ENCODE measurements at regions not wholly inside any gene's neighbourhood (a gene's known extent, or its start where the extent isn't known, plus 50 kb on each side); places are given as distances from the start of the nearest gene placed in this dataset.

- ATAC-seq = peak; percentile 47
- TF ChIP-seq CREB5 (CRISPR knock-in tag; IDR thresholded peaks at IDR 0.05; ENCODE audit: low read depth) = no peak
- peak; percentile 75 for TF ChIP-seq ISL1 (CRISPR knock-in tag; IDR thresholded peaks at IDR 0.05)
- TF ChIP-seq TOX (CRISPR knock-in tag; IDR thresholded peaks at IDR 0.05; ENCODE audit: borderline replicate concordance) = peak; percentile 88
- peak; percentile 44; the same call in 1 of the 2 replicates for TF ChIP-seq TCF4 (CRISPR knock-in tag; IDR thresholded peaks at IDR 0.05; ENCODE audit: borderline replicate concordance)
- TF ChIP-seq RARB (CRISPR knock-in tag; IDR thresholded peaks at IDR 0.05) = peak; percentile 68; the same call in 1 of the 2 replicates
Measured at GRCh38 chr4:174141876-174142275, 141.6 kb downstream of the FBXO8 start.

GRCh38 chr4:174138616-174139015 lies 144.9 kb downstream of the FBXO8 start:
- TF ChIP-seq ISL1 (CRISPR knock-in tag; IDR thresholded peaks at IDR 0.05) (peak; percentile 72), CSDC2 (CRISPR knock-in tag; IDR thresholded peaks at IDR 0.05) (no peak)
- no peak for ATAC-seq

- ATAC-seq = no peak
- TF ChIP-seq ZFP3 (CRISPR knock-in tag; IDR thresholded peaks at IDR 0.05) (0 out of 2 replicates have a peak, but pooled peaks have one; percentile 33), TCF4 (CRISPR knock-in tag; IDR thresholded peaks at IDR 0.05; ENCODE audit: borderline replicate concordance) (no peak)
Measured at GRCh38 chr4:174137698-174138097, 145.8 kb downstream of the FBXO8 start.

GRCh38 chr4:174135936-174136406 lies 147.5 kb downstream of the FBXO8 start:
- peak; percentile 95 for ATAC-seq
- TF ChIP-seq OSR1 (CRISPR knock-in tag; IDR thresholded peaks at IDR 0.05) (no peak), TSHZ2 (CRISPR knock-in tag; IDR thresholded peaks at IDR 0.05) (peak; percentile 90; the same call in 1 of the 2 replicates), ZFP3 (CRISPR knock-in tag; IDR thresholded peaks at IDR 0.05) (no peak), TCF4 (CRISPR knock-in tag; IDR thresholded peaks at IDR 0.05; ENCODE audit: borderline replicate concordance) (peak; percentile 95), ARNTL (CRISPR knock-in tag; IDR thresholded peaks at IDR 0.05; ENCODE audit: borderline replicate concordance, low read depth) (no peak), ZFP30 (CRISPR knock-in tag; IDR thresholded peaks at IDR 0.05) (no peak), ISL1 (CRISPR knock-in tag; IDR thresholded peaks at IDR 0.05) (peak; percentile 92), CSDC2 (CRISPR knock-in tag; IDR thresholded peaks at IDR 0.05) (no peak), ZNF70 (CRISPR knock-in tag; IDR thresholded peaks at IDR 0.05) (no peak), SNAI2 (CRISPR knock-in tag; IDR thresholded peaks at IDR 0.05) (no peak), POU6F1 (CRISPR knock-in tag; IDR thresholded peaks at IDR 0.05; ENCODE audit: borderline replicate concordance, low read depth) (no peak), ZNF565 (CRISPR knock-in tag; conservative IDR thresholded peaks at IDR 0.05; ENCODE audit: low read depth) (no peak), ZNF8 (CRISPR knock-in tag; IDR thresholded peaks at IDR 0.05) (peak; percentile 37; the same call in 1 of the 2 replicates), ZC3H10 (CRISPR knock-in tag; IDR thresholded peaks at IDR 0.05) (no peak), CSRNP3 (CRISPR knock-in tag; IDR thresholded peaks at IDR 0.05) (no peak), PATZ1 (CRISPR knock-in tag; IDR thresholded peaks at IDR 0.05; ENCODE audit: borderline replicate concordance) (peak; percentile 59; the same call in 1 of the 2 replicates), PPARA (CRISPR knock-in tag; IDR thresholded peaks at IDR 0.05; ENCODE audit: borderline replicate concordance) (no peak), GLIS3 (CRISPR knock-in tag; IDR thresholded peaks at IDR 0.05) (no peak), ESRRG (CRISPR knock-in tag; IDR thresholded peaks at IDR 0.05) (no peak), BACH2 (CRISPR knock-in tag; IDR thresholded peaks at IDR 0.05; ENCODE audit: borderline replicate concordance) (no peak), CREB5 (CRISPR knock-in tag; IDR thresholded peaks at IDR 0.05; ENCODE audit: low read depth) (no peak), TOX (CRISPR knock-in tag; IDR thresholded peaks at IDR 0.05; ENCODE audit: borderline replicate concordance) (peak; percentile 56; the same call in 1 of the 2 replicates), RARB (CRISPR knock-in tag; IDR thresholded peaks at IDR 0.05) (no peak)

Data from SK-N-SH treated with all-trans-retinoic acid at 6 μM for 48 hours (cell line).